MM.1S (cell line): ENCODE measurements at regions not wholly inside any gene's neighbourhood (a gene's known extent, or its start where the extent isn't known, plus 50 kb on each side); places are given as distances from the start of the nearest gene placed in this dataset.

Experiments
- DNase-seq: peaks from one replicate; pipeline ENCODE4 v3.0.0-alpha.2; 2015
- H2AFZ ChIP-seq: fragments of 300-600 bp; sonication (generic); 2 replicates; pipeline ENCODE4 v1.6.0; 2016; ENCODE audit warnings: antibody characterized with exemption, low read length
- H3F3A ChIP-seq: fragments of 300-600 bp; sonication (generic); 2 replicates; pipeline ENCODE4 v1.6.1; 2016; ENCODE audit warnings: mild to moderate bottlenecking, antibody characterized with exemption, low read length, moderate library complexity, mixed read lengths; ENCODE audit not compliant: insufficient read depth
- H3K27ac ChIP-seq: fragments of 300-600 bp; sonication (generic); 2 replicates; pipeline ENCODE4 v1.5.1; 2016; ENCODE audit warnings: mild to moderate bottlenecking, low read length
- H3K27me3 ChIP-seq: fragments of 300-600 bp; sonication (generic); replicated peaks from 2 replicates; pipeline ENCODE4 v1.6.0; 2016; ENCODE audit warnings: low read length; ENCODE audit not compliant: insufficient read depth
- H3K36me3 ChIP-seq: fragments of 300-600 bp; sonication (generic); replicated peaks from 2 replicates; pipeline ENCODE4 v1.6.1; 2016; ENCODE audit warnings: mild to moderate bottlenecking, low read length, mixed read lengths; ENCODE audit not compliant: insufficient read depth
- H3K4me1 ChIP-seq: fragments of 300-600 bp; sonication (generic); 2 replicates; pipeline ENCODE4 v1.6.1; 2016; ENCODE audit warnings: low read length, mixed read lengths
- H3K4me2 ChIP-seq: fragments of 300-600 bp; sonication (generic); 2 replicates; pipeline ENCODE4 v1.6.0; 2016; ENCODE audit warnings: low read depth, low read length
- H3K4me3 ChIP-seq: fragments of 300-600 bp; sonication (generic); 2 replicates; pipeline ENCODE4 v1.5.1; 2016; ENCODE audit warnings: low read length, mixed read lengths
- H3K79me2 ChIP-seq: fragments of 300-600 bp; sonication (generic); 2 replicates; pipeline ENCODE4 v1.6.1; 2016; ENCODE audit warnings: mixed run types, low read length, mixed read lengths
- H3K9ac ChIP-seq: fragments of 300-600 bp; sonication (generic); 2 replicates; pipeline ENCODE4 v1.6.1; 2016; ENCODE audit warnings: low read length, mixed read lengths
- H3K9me2 ChIP-seq: fragments of 300-600 bp; sonication (generic); replicated peaks from 2 replicates; pipeline ENCODE4 v1.6.1; 2016; ENCODE audit warnings: mild to moderate bottlenecking, low read length, mixed read lengths; ENCODE audit not compliant: insufficient read depth
- H3K9me3 ChIP-seq: fragments of 300-600 bp; sonication (generic); replicated peaks from 2 replicates; pipeline ENCODE4 v1.6.1; 2016; ENCODE audit warnings: mild to moderate bottlenecking, low read length, mixed read lengths; ENCODE audit not compliant: insufficient read depth
- H4K20me1 ChIP-seq: fragments of 300-600 bp; sonication (generic); 2 replicates; pipeline ENCODE4 v1.6.1; 2016; ENCODE audit warnings: mild to moderate bottlenecking, low read length, moderate library complexity, mixed read lengths; ENCODE audit not compliant: insufficient read depth
- EZH2 ChIP-seq: fragments of 300-600 bp; sonication (generic); optimal IDR thresholded peaks from 2 replicates; pipeline ENCODE3; 2017; ENCODE audit warnings: low read depth, mild to moderate bottlenecking, antibody characterized with exemption, low read length, mixed read lengths
- EZH2phosphoT487 ChIP-seq: fragments of 300-600 bp; sonication (generic); IDR thresholded peaks from 2 replicates; pipeline ENCODE4 v1.6.1; 2018; ENCODE audit warnings: antibody characterized with exemption, low read length
- TF ChIP-seq, protein P1 (sequence below): fragments of 300-600 bp; sonication (generic); IDR thresholded peaks from 2 replicates; pipeline ENCODE4 v1.5.1; 2016; ENCODE audit warnings: antibody characterized with exemption, low read length, mixed read lengths

DNA sequence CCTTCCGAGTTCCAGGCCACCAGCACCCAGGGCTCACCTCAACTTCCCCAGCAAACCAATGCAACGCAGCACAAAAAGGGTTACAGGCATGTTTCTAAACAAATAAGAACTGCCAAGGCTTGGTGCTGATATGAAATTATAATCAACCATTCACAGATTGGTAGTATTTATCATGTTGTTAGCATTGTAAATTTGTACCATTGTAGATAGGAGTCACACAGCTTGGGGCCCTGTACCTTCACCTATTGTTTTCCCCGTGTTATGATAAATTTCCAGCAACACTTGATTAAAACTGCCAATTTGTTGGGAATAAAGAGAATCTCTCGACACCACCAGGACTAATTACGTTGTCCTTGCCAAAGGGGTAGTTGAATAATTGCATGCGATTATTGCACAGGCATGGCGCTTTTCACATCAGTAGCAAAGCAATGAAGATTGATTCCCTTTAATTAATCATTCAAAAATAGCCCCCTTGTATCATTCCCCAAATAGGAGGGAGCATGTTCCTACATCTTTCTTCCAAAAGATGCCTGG is 454.1 kb downstream of the ZNF608 start:
- H3K27ac ChIP-seq: no peak overlapping the region
- no peak overlapping the region for H3K4me2 ChIP-seq
- no peaks in the 10 kb centered on the region for H3K9me2 ChIP-seq
- no peaks in the 10 kb centered on the region for H3K79me2 ChIP-seq
- TF ChIP-seq EZH2phosphoT487 (no peak), EZH2 (no peak)
- TF ChIP-seq, protein P1, sequence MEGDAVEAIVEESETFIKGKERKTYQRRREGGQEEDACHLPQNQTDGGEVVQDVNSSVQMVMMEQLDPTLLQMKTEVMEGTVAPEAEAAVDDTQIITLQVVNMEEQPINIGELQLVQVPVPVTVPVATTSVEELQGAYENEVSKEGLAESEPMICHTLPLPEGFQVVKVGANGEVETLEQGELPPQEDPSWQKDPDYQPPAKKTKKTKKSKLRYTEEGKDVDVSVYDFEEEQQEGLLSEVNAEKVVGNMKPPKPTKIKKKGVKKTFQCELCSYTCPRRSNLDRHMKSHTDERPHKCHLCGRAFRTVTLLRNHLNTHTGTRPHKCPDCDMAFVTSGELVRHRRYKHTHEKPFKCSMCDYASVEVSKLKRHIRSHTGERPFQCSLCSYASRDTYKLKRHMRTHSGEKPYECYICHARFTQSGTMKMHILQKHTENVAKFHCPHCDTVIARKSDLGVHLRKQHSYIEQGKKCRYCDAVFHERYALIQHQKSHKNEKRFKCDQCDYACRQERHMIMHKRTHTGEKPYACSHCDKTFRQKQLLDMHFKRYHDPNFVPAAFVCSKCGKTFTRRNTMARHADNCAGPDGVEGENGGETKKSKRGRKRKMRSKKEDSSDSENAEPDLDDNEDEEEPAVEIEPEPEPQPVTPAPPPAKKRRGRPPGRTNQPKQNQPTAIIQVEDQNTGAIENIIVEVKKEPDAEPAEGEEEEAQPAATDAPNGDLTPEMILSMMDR: no peak
- H3K4me1 ChIP-seq: no peaks in the 10 kb centered on the region
- H3K9me3 ChIP-seq: no peaks in the 10 kb centered on the region
- H4K20me1 ChIP-seq: no peaks in the 10 kb centered on the region
- DNase-seq: no peak
- H2AFZ ChIP-seq: no peak overlapping the region
- H3K36me3 ChIP-seq: no peaks in the 10 kb centered on the region
- H3K9ac ChIP-seq: no peak overlapping the region
- no peaks in the 10 kb centered on the region for H3K27me3 ChIP-seq
- H3K4me3 ChIP-seq: no peak overlapping the region
- H3F3A ChIP-seq: no peaks in the 10 kb centered on the region

DNA sequence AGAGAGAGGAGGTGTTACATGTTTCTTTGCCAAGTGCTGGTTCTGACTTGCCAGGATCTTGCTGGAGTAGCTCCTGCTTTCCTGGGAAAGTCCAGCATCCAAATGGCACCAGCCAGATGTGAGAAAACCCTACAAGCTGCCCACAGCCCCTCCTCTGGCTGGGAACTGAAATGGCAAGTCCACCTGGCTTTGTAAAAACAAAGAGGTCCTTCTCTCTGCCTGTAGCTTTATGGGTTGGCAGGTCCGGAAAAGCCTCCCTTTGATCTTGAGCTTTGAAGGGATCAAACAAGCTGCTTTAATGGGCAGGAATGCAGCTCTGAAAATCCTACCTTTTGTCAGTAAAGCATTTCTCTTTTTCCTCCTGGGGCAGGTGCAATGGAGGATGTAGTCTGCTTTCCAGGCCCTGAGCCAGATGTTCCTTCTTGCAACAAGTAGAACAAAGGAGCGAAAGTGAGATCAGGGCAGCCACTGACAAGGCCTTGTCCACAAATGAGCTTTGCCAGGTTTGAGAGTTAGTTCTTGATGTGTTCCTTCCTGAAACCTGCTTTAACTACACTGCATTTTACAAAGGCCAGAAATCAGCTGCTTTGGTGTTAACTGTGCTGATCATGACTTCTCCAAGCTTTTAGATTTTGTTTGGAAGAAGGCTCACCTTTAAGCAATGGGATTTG is 456.7 kb downstream of the ZNF608 start:
- H3K9me2 ChIP-seq: no peaks in the 10 kb centered on the region
- H4K20me1 ChIP-seq: no peaks in the 10 kb centered on the region
- H3K36me3 ChIP-seq: no peaks in the 10 kb centered on the region
- no peaks in the 10 kb centered on the region for H3F3A ChIP-seq
- H3K9ac ChIP-seq: no peak overlapping the region
- H3K4me2 ChIP-seq: no peak overlapping the region
- no peaks in the 10 kb centered on the region for H3K4me1 ChIP-seq
- H3K9me3 ChIP-seq: no peaks in the 10 kb centered on the region
- no peak for TF ChIP-seq EZH2phosphoT487
- TF ChIP-seq, protein P1: no peak
- no peak for TF ChIP-seq EZH2
- no peaks in the 10 kb centered on the region for H3K27me3 ChIP-seq
- no peak overlapping the region for H3K4me3 ChIP-seq
- no peak overlapping the region for H3K27ac ChIP-seq
- no peak for DNase-seq
- no peaks in the 10 kb centered on the region for H3K79me2 ChIP-seq
- H2AFZ ChIP-seq: no peak overlapping the region

- H2AFZ ChIP-seq: no peak overlapping the region
- H3K4me1 ChIP-seq: no peaks in the 10 kb centered on the region
- no peak overlapping the region for H3K27ac ChIP-seq
- no peaks in the 10 kb centered on the region for H3K9me2 ChIP-seq
- no peaks in the 10 kb centered on the region for H3K9me3 ChIP-seq
- no peaks in the 10 kb centered on the region for H3K79me2 ChIP-seq
- TF ChIP-seq, protein P1: no peak
- no peak overlapping the region for H3K4me2 ChIP-seq
- no peak overlapping the region for H3K4me3 ChIP-seq
- H3K36me3 ChIP-seq: no peaks in the 10 kb centered on the region
- H4K20me1 ChIP-seq: no peaks in the 10 kb centered on the region
- H3K27me3 ChIP-seq: no peaks in the 10 kb centered on the region
- no peak for DNase-seq
- H3F3A ChIP-seq: no peaks in the 10 kb centered on the region
- H3K9ac ChIP-seq: no peak overlapping the region
Observed at GRCh38 chr5:124289130-124289529, 457.3 kb downstream of the ZNF608 start.
